ENCODE measurements at regions not wholly inside any gene's neighbourhood (a gene's known extent, or its start where the extent isn't known, plus 50 kb on each side); places are given as distances from the start of the nearest gene placed in this dataset.

DNA sequence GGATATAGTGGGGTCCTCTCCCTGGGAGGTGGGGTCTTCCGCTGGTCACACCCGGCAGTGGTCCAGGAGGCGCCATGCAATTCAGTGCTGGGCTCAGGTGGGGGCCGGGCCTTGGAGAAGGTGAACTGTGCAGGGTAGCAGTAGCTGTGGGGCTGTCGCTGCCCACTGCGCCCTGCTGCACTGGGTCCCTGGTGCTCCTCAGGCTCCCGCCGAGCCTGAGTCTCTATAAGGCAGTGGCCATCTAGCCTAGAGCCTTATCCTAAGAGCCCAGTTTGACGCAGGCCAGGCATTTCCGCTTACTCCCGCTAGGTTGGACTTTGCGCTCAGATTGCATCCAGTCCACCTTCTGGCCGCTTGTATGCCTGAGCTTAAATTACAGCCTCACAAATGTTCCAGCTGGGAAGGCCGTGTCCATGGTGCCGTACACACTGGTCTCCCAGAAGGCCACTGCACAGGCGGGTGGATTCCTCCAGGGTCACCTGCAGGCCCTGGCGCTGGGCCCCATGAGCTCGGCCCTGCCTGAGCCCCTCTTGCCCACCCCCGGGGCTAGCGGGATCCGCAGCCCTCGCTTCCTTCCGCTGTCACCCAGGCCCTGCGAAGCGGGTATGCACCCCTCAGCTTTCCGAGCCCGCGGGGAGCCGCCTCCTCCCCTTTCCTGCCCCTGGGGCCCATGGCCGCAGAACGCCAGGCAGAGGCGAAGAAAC lies 1762.2 kb downstream of the TP53TG3F start:
- ChIA-PET CTCF (no interaction called here), POLR2A (no interaction called here), RAD21 (ENCODE audit: low non-redundant PET in 1 of 2, low total read pairs in 2 of 2, uncharacterized antibody in 2 of 2, unreplicated experiment in 2 of 2) (no interaction called here)
- Histone ChIP-seq H3K4me1 (ENCODE audit: control insufficient read depth in 1 of 2, insufficient read depth in 2 of 2, low read length in 2 of 2) (no peaks in the 10 kb centered on the region), H3K4me3 (replicated peaks in 1 of 2; ENCODE audit: low read depth in 1 of 2, low read length in 2 of 2) (no peak overlapping the region), H2AFZ (ENCODE audit: low read depth, low read length, poor library complexity, severe bottlenecking) (no peak overlapping the region), H3K4me2 (ENCODE audit: low read length) (no peak overlapping the region), H3K9me3 (ENCODE audit: control insufficient read depth in 1 of 2, insufficient read depth in 1 of 2, low read depth in 1 of 2, low read length in 2 of 2) (peaks cover 0 to 10% of the 10 kb centered on the region in 2 experiments; a peak in 2 of 4 replicates), H4K20me1 (ENCODE audit: insufficient read depth) (no peaks in the 10 kb centered on the region), H3K79me2 (ENCODE audit: insufficient read depth, low read length) (no peaks in the 10 kb centered on the region), H3K27ac (ENCODE audit: low read depth, low read length) (no peak overlapping the region), H3K9ac (ENCODE audit: low read length) (no peak overlapping the region), H3K9me2 (ENCODE audit: insufficient read depth) (no peaks in the 10 kb centered on the region), H3K27me3 (ENCODE audit: insufficient read depth, low read length) (no peaks in the 10 kb centered on the region), H3K36me3 (ENCODE audit: control insufficient read depth in 1 of 2, insufficient read depth in 2 of 2, low read length in 2 of 2) (no peaks in the 10 kb centered on the region)
- intact Hi-C loops (cut with micrococcal nuclease) = no loop called here
- no peak for DNase-seq (ENCODE audit: low read depth, low spot score)
- no peak for ATAC-seq
- no TSS peak for BruUV-seq (replicated peaks)
- TF ChIP-seq, protein P1, sequence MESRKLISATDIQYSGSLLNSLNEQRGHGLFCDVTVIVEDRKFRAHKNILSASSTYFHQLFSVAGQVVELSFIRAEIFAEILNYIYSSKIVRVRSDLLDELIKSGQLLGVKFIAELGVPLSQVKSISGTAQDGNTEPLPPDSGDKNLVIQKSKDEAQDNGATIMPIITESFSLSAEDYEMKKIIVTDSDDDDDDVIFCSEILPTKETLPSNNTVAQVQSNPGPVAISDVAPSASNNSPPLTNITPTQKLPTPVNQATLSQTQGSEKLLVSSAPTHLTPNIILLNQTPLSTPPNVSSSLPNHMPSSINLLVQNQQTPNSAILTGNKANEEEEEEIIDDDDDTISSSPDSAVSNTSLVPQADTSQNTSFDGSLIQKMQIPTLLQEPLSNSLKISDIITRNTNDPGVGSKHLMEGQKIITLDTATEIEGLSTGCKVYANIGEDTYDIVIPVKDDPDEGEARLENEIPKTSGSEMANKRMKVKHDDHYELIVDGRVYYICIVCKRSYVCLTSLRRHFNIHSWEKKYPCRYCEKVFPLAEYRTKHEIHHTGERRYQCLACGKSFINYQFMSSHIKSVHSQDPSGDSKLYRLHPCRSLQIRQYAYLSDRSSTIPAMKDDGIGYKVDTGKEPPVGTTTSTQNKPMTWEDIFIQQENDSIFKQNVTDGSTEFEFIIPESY (IDR thresholded peaks at IDR 0.05; ENCODE audit: extremely low read depth, insufficient replicate concordance, low read length) = no peak
- TF ChIP-seq FOSL1 (IDR thresholded peaks at IDR 0.05; ENCODE audit: low read depth) = no peak

DNA sequence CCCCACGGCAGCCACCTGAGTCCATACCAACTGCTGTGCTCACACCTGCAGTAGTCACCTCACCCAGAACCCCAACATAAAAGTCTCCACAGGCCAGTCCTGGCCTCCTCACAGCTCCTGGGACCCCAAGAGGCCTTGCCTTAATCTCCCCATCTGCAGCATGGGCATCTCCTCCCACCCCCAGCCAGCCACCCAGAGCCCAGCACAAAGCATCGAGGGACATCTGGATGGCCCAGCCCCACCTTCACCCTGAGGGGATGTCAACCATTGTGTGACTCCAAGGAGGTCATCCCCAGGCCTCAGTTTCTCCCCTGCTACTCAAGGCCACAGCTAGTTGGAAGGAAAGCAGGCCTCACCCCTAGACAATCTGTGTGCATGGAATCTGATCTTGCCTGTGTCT lies 1775.3 kb downstream of the TP53TG3F start:
- no TSS peak for BruUV-seq (replicated peaks)
- Histone ChIP-seq H2AFZ (ENCODE audit: low read depth, low read length, poor library complexity, severe bottlenecking) (no peak overlapping the region), H3K4me2 (ENCODE audit: low read length) (no peak overlapping the region), H3K9me3 (ENCODE audit: control insufficient read depth in 1 of 2, insufficient read depth in 1 of 2, low read depth in 1 of 2, low read length in 2 of 2) (peaks cover 3 to 17% of the 10 kb centered on the region in 2 experiments; a peak in 2 of 4 replicates), H3K4me3 (replicated peaks in 1 of 2; ENCODE audit: low read depth in 1 of 2, low read length in 2 of 2) (no peak overlapping the region), H3K36me3 (ENCODE audit: control insufficient read depth in 1 of 2, insufficient read depth in 2 of 2, low read length in 2 of 2) (no peaks in the 10 kb centered on the region), H3K27ac (ENCODE audit: low read depth, low read length) (no peak overlapping the region), H3K79me2 (ENCODE audit: insufficient read depth, low read length) (no peaks in the 10 kb centered on the region), H3K9me2 (ENCODE audit: insufficient read depth) (no peaks in the 10 kb centered on the region), H3K4me1 (ENCODE audit: control insufficient read depth in 1 of 2, insufficient read depth in 2 of 2, low read length in 2 of 2) (no peaks in the 10 kb centered on the region), H3K27me3 (ENCODE audit: insufficient read depth, low read length) (no peaks in the 10 kb centered on the region), H4K20me1 (ENCODE audit: insufficient read depth) (no peaks in the 10 kb centered on the region), H3K9ac (ENCODE audit: low read length) (no peak overlapping the region)
- intact Hi-C loops (cut with micrococcal nuclease) = no loop called here
- ChIA-PET CTCF (no interaction called here), RAD21 (ENCODE audit: low non-redundant PET in 1 of 2, low total read pairs in 2 of 2, uncharacterized antibody in 2 of 2, unreplicated experiment in 2 of 2) (no interaction called here), POLR2A (no interaction called here)
- no peak for ATAC-seq
- no peak for DNase-seq (ENCODE audit: low read depth, low spot score)
- no peak for TF ChIP-seq YY1 (IDR thresholded peaks at IDR 0.05; ENCODE audit: extremely low read depth, insufficient replicate concordance, low read depth, low read length)
- TF ChIP-seq SRF (IDR thresholded peaks at IDR 0.05; ENCODE audit: low read depth) = no peak
- no peak for TF ChIP-seq MAX (IDR thresholded peaks at IDR 0.05)
- TF ChIP-seq JUND (IDR thresholded peaks at IDR 0.05) = no peak
- TF ChIP-seq, protein P1 (IDR thresholded peaks at IDR 0.05; ENCODE audit: extremely low read depth, insufficient replicate concordance, low read length) = no peak
- TF ChIP-seq POLR2A (IDR thresholded peaks at IDR 0.05; ENCODE audit: borderline replicate concordance, extremely low read depth, insufficient read depth, insufficient read length) = no peak
- TF ChIP-seq ZNF274 (IDR thresholded peaks at IDR 0.05; ENCODE audit: low read depth, low read length) = no peak
- no peak for TF ChIP-seq POLR2AphosphoS5 (IDR thresholded peaks at IDR 0.05; ENCODE audit: low read depth, low read length)
- no peak for TF ChIP-seq CBX3 (IDR thresholded peaks at IDR 0.05; ENCODE audit: low read depth)
- TF ChIP-seq ELF1 (IDR thresholded peaks at IDR 0.05; ENCODE audit: borderline replicate concordance, low read depth) = no peak
- TF ChIP-seq SIN3A (IDR thresholded peaks at IDR 0.05; ENCODE audit: low read depth) = no peak
- no peak for TF ChIP-seq TCF7L2 (IDR thresholded peaks at IDR 0.05; ENCODE audit: borderline replicate concordance, extremely low read depth, insufficient read depth, insufficient read length)
- TF ChIP-seq EZH2 (IDR thresholded peaks at IDR 0.05) = no peak

Measured in HCT116 (cell line).